GM19395 (cell line): ENCODE measurements at regions not wholly inside any gene's neighbourhood (a gene's known extent, or its start where the extent isn't known, plus 50 kb on each side); places are given as distances from the start of the nearest gene placed in this dataset.

Experiments used
- ATAC-seq: cut with Tn5 transposase; IDR thresholded peaks from one replicate; pipeline ENCODE4 v1.9.1; 2021; ENCODE audit warnings: mild to moderate bottlenecking, moderate library complexity; ENCODE audit not compliant: unreplicated experiment

GRCh38 chr4:148495463-148495862, 53.2 kb upstream of the NR3C2 start:
- ATAC-seq: peak; percentile 47
